Activated naive CD4-positive, alpha-beta T cell treated with anti-CD3 and anti-CD28 coated beads, Interleukin-2, amount 10 ng/mL, durations not matched to agents 7 days and 5 days (primary cell): ENCODE measurements at regions not wholly inside any gene's neighbourhood (a gene's known extent, or its start where the extent isn't known, plus 50 kb on each side); places are given as distances from the start of the nearest gene placed in this dataset.

ENCODE experiments used
- CTCF ChIA-PET: fragments of 350-600 bp; sonication (Branson Sonifier 250); formaldehyde crosslinking; loops from one replicate; lab custom pipeline; 2021; ENCODE audit warnings: antibody characterized with exemption; lab: Charles Lee
- DNase-seq: peaks from one replicate; pipeline ENCODE4 v3.0.0-alpha.2; 2020
- H3K27ac Mint-ChIP-seq: one replicate; pipeline ENCODE4 v1.8.0; 2021; ENCODE audit warnings: mild to moderate bottlenecking, moderate library complexity, mixed read lengths
- H3K27me3 Mint-ChIP-seq: one replicate; pipeline ENCODE4 v1.8.0; 2021; ENCODE audit warnings: mild to moderate bottlenecking, mixed read lengths
- H3K36me3 Mint-ChIP-seq: one replicate; pipeline ENCODE4 v1.8.0; 2021; ENCODE audit warnings: mixed read lengths
- H3K4me1 Mint-ChIP-seq: one replicate; pipeline ENCODE4 v1.8.0; 2021; ENCODE audit warnings: mixed read lengths
- H3K4me3 Mint-ChIP-seq: one replicate; pipeline ENCODE4 v1.8.0; 2021; ENCODE audit warnings: mild to moderate bottlenecking, moderate library complexity, mixed read lengths
- H3K9me3 Mint-ChIP-seq: one replicate; pipeline ENCODE4 v1.8.0; 2021; ENCODE audit warnings: mixed read lengths

DNA sequence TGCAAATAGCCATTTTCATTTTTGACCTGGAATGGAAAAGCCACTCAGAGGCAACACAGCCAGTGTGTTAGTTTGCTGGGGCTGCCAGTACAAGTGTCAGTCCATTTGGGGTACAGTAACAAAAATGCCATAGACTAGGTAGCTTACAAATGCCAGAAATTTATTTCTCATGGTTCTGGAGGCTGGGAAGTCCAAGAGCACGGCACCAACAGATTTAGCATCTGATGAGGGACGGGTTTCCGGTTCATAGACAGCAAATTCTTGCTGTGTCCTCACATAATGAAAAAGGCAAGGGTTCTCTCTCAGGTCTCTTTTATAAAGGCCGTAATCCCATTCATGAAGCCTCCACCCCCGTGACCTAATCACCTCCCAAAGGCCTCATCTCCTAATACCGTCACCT, 418.2 kb downstream of the TYW1 start:
- DNase-seq, result no peak
- no peak overlapping the region for H3K27ac Mint-ChIP-seq
- no peaks in the 10 kb centered on the region for H3K27me3 Mint-ChIP-seq
- H3K4me1 Mint-ChIP-seq, result no peaks in the 10 kb centered on the region
- H3K9me3 Mint-ChIP-seq, result peaks cover 13% of the 10 kb centered on the region
- no peak overlapping the region for H3K4me3 Mint-ChIP-seq
- CTCF ChIA-PET, result no interaction called here
- H3K36me3 Mint-ChIP-seq, result no peaks in the 10 kb centered on the region

- Mint-ChIP-seq H3K36me3 (no peaks in the 10 kb centered on the region), H3K4me1 (no peaks in the 10 kb centered on the region), H3K9me3 (peaks cover 5% of the 10 kb centered on the region), H3K27ac (no peak overlapping the region), H3K27me3 (no peaks in the 10 kb centered on the region), H3K4me3 (no peak overlapping the region)
- DNase-seq, result no peak
- CTCF ChIA-PET, result no interaction called here
Observed at GRCh38 chr7:67422601-67423000, 426.0 kb downstream of the TYW1 start.

GRCh38 chr7:67423065-67423464, 426.4 kb downstream of the TYW1 start:
- CTCF ChIA-PET, result no interaction called here
- Mint-ChIP-seq H3K4me3 (no peak overlapping the region), H3K27ac (no peak overlapping the region), H3K36me3 (no peaks in the 10 kb centered on the region), H3K9me3 (peaks cover 5% of the 10 kb centered on the region), H3K27me3 (no peaks in the 10 kb centered on the region), H3K4me1 (no peaks in the 10 kb centered on the region)
- no peak for DNase-seq

- CTCF ChIA-PET, result no interaction called here
- H3K4me1 Mint-ChIP-seq, result no peaks in the 10 kb centered on the region
- H3K4me3 Mint-ChIP-seq, result no peak overlapping the region
Observed at GRCh38 chr7:67426654-67427053, 430.0 kb downstream of the TYW1 start.

DNA sequence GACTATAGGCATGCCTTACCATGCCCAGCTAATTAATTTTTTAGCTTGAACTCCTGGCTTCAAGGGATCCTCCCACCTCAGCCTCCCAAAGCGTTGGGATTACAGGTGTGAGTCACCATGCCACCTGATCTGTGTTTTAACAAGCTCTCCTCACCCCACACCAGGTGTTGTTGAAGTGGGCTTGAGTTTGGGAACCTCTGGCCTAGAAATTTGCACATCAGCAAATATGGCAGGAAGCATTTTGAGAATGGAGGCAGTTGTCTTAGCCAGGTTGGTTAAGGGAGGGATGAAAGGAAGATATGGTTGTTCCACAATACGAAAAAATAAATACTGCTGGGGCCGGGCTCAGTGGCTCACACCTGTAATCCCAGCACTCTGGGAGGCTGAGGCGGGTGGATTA, 433.1 kb downstream of the TYW1 start:
- CTCF ChIA-PET, result no interaction called here
- no peaks in the 10 kb centered on the region for H3K4me1 Mint-ChIP-seq

More at GRCh38 chr7:67426654-67427053, 430.0 kb downstream of the TYW1 start:
- no peak overlapping the region for H3K27ac Mint-ChIP-seq
- no peaks in the 10 kb centered on the region for H3K27me3 Mint-ChIP-seq
- no peak for DNase-seq
- no peaks in the 10 kb centered on the region for H3K36me3 Mint-ChIP-seq
- H3K9me3 Mint-ChIP-seq, result peaks cover 4% of the 10 kb centered on the region

GRCh38 chr7:67432536-67433234, 436.1 kb downstream of the TYW1 start:
- Mint-ChIP-seq H3K27me3 (no peaks in the 10 kb centered on the region), H3K4me3 (no peak overlapping the region), H3K9me3 (peaks cover 19% of the 10 kb centered on the region), H3K36me3 (no peaks in the 10 kb centered on the region), H3K27ac (no peak overlapping the region), H3K4me1 (no peaks in the 10 kb centered on the region)
- no peak for DNase-seq
- CTCF ChIA-PET, result no interaction called here

More for the DNA sequence above, 433.1 kb downstream of the TYW1 start:
- Mint-ChIP-seq H3K27ac (no peak overlapping the region), H3K9me3 (peaks cover 14% of the 10 kb centered on the region), H3K4me3 (no peak overlapping the region), H3K27me3 (no peaks in the 10 kb centered on the region), H3K36me3 (no peaks in the 10 kb centered on the region)
- DNase-seq, result no peak

- DNase-seq, result no peak
- Mint-ChIP-seq H3K9me3 (peaks cover 22% of the 10 kb centered on the region), H3K27me3 (no peaks in the 10 kb centered on the region), H3K36me3 (no peaks in the 10 kb centered on the region), H3K4me1 (no peaks in the 10 kb centered on the region), H3K4me3 (no peak overlapping the region), H3K27ac (no peak overlapping the region)
- CTCF ChIA-PET, result no interaction called here
Observed at GRCh38 chr7:67435894-67436535, 439.4 kb downstream of the TYW1 start.

DNA sequence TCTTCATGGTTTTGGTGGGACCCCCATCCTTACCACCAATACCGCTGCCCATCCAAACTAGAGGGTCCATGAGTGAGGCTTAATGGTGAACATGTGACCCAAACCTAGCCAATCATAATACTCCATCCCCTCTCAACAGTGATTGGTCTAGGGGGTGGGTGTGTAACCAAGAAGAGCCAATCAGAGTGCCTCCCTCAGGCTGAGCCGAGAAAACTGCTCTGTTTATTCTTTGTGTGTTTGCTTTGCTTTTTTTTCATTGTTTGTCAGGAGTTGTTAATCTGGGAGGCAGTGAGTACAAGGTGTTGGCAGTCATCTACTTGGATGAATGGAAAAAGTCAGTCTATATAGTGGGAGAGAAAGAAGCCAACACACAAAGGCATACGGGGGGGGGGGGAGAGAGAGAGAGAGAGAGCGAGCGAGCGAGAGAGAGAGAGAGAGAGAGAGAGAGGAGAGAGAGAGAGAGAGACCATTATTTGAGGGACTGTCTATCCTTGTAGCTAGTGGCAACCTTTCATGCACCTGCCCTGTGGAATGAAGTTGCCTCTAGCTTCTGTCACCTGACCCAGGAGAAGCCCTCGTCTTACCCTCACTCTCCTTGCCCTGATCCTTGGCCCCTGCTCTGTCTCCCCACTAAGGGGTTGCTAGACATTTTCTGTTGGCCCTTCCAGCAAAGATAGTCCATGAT, 441.7 kb downstream of the TYW1 start:
- no peak overlapping the region for H3K4me3 Mint-ChIP-seq
- DNase-seq, result no peak
- H3K27ac Mint-ChIP-seq, result no peak overlapping the region
- H3K9me3 Mint-ChIP-seq, result peaks cover 17% of the 10 kb centered on the region
- CTCF ChIA-PET, result no interaction called here
- H3K27me3 Mint-ChIP-seq, result no peaks in the 10 kb centered on the region
- H3K36me3 Mint-ChIP-seq, result no peaks in the 10 kb centered on the region
- no peaks in the 10 kb centered on the region for H3K4me1 Mint-ChIP-seq

DNA sequence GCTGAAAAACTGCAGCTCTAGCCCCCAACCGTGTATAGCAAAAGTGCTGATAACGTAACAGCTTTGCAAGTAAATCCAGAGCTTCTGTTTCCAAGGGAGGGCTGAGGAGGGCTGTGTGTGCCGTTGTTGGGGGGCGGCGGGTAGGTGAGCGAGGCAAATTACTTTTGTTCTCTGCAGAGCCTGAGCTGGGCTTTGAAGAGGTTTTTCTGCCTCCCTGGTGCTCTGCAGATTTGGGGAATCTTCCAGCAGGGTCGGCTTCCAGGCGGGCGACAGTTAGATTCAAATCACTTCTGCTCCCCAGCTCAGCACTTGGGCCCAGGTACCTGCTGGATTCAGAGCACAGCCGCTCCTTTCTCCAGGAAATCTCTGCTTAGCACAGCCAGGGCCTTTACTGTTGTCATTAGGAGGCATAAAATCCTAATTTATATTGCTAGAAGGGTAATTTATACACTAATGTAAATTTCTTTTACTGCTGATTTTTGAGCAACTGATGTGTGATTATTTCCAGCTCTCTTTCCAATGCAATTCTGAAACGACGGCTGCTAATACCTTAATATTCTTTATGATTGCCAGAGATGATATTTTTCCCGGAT, 442.4 kb downstream of the TYW1 start:
- H3K36me3 Mint-ChIP-seq, result no peaks in the 10 kb centered on the region
- H3K4me3 Mint-ChIP-seq, result no peak overlapping the region
- no peaks in the 10 kb centered on the region for H3K4me1 Mint-ChIP-seq
- H3K27ac Mint-ChIP-seq, result no peak overlapping the region
- no peaks in the 10 kb centered on the region for H3K27me3 Mint-ChIP-seq
- peaks cover 12% of the 10 kb centered on the region for H3K9me3 Mint-ChIP-seq
- DNase-seq, result no peak
- CTCF ChIA-PET, result no interaction called here

DNA sequence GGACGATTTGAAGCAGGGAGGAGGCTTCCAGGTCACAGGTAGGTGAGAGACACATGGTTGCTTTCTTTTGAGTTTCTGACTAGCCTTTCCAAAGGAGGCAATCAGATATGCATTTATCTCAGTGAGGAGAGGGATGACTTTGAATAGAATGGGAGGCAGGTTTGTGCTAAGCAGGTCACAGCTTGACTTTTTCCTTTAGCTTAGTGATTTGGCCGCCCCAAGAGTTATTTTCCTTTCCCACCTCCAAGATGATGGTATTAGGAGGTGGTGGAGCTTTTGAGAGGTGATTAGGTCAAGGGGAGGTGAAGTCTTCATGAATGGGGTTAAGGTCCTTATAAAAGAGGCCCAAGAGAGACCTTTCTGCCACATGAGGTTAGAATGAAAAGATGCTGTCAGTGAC, 443.7 kb downstream of the TYW1 start:
- CTCF ChIA-PET, result no interaction called here
- DNase-seq, result no peak
- H3K36me3 Mint-ChIP-seq, result no peaks in the 10 kb centered on the region
- H3K27ac Mint-ChIP-seq, result no peak overlapping the region
- no peak overlapping the region for H3K4me3 Mint-ChIP-seq
- no peaks in the 10 kb centered on the region for H3K4me1 Mint-ChIP-seq
- H3K9me3 Mint-ChIP-seq, result peaks cover 10% of the 10 kb centered on the region
- H3K27me3 Mint-ChIP-seq, result no peaks in the 10 kb centered on the region

DNA sequence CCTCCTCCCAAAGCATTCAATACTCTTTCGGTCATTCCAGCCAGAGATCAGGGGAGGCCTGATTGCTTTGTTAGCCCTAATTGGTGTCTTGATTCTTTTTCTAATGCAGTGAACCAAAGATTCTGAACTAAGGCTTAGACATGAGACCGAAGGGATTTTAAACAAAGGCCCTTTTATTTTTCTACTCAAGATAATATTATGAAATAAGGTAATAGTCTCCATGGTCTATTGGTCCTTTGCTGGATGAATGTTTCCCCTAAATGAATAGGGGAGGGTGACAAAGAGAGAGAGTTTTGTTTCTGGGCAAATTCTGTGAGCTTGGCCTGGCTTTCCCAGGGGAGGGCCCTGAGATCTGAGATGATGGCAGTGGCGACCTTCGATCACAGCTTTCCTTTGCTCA, 449.1 kb downstream of the TYW1 start:
- Mint-ChIP-seq H3K27ac (no peak overlapping the region), H3K36me3 (no peaks in the 10 kb centered on the region), H3K4me1 (no peaks in the 10 kb centered on the region), H3K4me3 (no peak overlapping the region), H3K27me3 (no peaks in the 10 kb centered on the region), H3K9me3 (peaks cover 4% of the 10 kb centered on the region)
- no peak for DNase-seq
- CTCF ChIA-PET, result no interaction called here

- H3K27me3 Mint-ChIP-seq, result no peaks in the 10 kb centered on the region
- DNase-seq, result no peak
- no peaks in the 10 kb centered on the region for H3K4me1 Mint-ChIP-seq
- CTCF ChIA-PET, result no interaction called here
- H3K9me3 Mint-ChIP-seq, result peaks cover 8% of the 10 kb centered on the region
- no peaks in the 10 kb centered on the region for H3K36me3 Mint-ChIP-seq
- H3K27ac Mint-ChIP-seq, result no peak overlapping the region
- no peak overlapping the region for H3K4me3 Mint-ChIP-seq
Observed at GRCh38 chr7:67447297-67447696, 450.7 kb downstream of the TYW1 start.

GRCh38 chr7:67448271-67448670, 451.6 kb downstream of the TYW1 start:
- DNase-seq, result no peak
- H3K36me3 Mint-ChIP-seq, result no peaks in the 10 kb centered on the region
- no peaks in the 10 kb centered on the region for H3K27me3 Mint-ChIP-seq
- H3K27ac Mint-ChIP-seq, result no peak overlapping the region
- H3K4me1 Mint-ChIP-seq, result no peaks in the 10 kb centered on the region
- H3K9me3 Mint-ChIP-seq, result peaks cover 15% of the 10 kb centered on the region
- CTCF ChIA-PET, result no interaction called here
- H3K4me3 Mint-ChIP-seq, result no peak overlapping the region

GRCh38 chr7:67450171-67450570, 453.5 kb downstream of the TYW1 start:
- CTCF ChIA-PET, result no interaction called here

More at GRCh38 chr7:67450171-67450570, 453.5 kb downstream of the TYW1 start:
- Mint-ChIP-seq H3K4me1 (no peaks in the 10 kb centered on the region), H3K9me3 (peaks cover 15% of the 10 kb centered on the region), H3K27me3 (no peaks in the 10 kb centered on the region), H3K36me3 (no peaks in the 10 kb centered on the region), H3K27ac (no peak overlapping the region), H3K4me3 (no peak overlapping the region)
- DNase-seq, result no peak
